ENCODE measurements at regions not wholly inside any gene's neighbourhood (a gene's known extent, or its start where the extent isn't known, plus 50 kb on each side); places are given as distances from the start of the nearest gene placed in this dataset.
A peak's percentile ranks its signal among the peaks of the same experiment; 100 is the strongest.

DNA sequence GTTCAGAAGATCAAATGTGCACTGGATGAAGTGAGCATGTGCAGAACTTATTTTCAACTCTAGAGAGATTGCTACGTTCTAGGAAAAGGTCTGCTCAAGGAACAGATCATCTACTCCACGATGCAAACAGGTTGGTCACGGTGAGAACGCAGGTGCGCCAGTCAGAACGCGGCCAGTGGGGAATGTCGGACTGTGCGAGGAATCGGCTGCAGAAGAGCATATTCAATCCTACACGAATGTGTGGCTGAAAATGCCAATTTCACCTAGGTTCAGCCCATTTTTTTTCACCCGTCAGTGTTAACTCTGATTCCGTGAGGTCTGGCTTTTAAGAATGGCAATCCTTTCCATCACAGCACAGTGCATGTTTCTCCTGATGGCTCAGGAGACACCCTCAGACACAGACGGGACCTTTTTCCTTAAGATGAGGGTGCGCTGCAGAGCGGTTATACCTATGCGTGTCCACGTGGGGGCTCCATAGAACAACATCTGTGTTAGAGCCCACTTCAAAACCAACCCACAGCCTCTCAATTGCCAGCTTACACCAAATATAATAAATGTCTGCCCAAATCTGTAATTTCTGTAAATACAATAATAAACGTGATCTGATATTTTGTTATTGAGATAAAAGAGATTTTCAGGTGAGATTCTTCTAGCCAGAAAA is 250.4 kb downstream of the FOXA2 start:
- Histone ChIP-seq H3K27me3 (peaks cover 71% of the 10 kb centered on the region), H3K4me1 (ENCODE audit: low read depth) (no peaks in the 10 kb centered on the region), H3K27ac (no peak overlapping the region), H3K36me3 (no peaks in the 10 kb centered on the region), H3K9me3 (ENCODE audit: low read depth) (no peaks in the 10 kb centered on the region), H3K4me3 (no peak overlapping the region)
- peak; percentile 70 to 79 for DNase-seq (ENCODE audit: low read depth in 1 of 2, low spot score in 1 of 2)
- TF ChIP-seq, protein P1, sequence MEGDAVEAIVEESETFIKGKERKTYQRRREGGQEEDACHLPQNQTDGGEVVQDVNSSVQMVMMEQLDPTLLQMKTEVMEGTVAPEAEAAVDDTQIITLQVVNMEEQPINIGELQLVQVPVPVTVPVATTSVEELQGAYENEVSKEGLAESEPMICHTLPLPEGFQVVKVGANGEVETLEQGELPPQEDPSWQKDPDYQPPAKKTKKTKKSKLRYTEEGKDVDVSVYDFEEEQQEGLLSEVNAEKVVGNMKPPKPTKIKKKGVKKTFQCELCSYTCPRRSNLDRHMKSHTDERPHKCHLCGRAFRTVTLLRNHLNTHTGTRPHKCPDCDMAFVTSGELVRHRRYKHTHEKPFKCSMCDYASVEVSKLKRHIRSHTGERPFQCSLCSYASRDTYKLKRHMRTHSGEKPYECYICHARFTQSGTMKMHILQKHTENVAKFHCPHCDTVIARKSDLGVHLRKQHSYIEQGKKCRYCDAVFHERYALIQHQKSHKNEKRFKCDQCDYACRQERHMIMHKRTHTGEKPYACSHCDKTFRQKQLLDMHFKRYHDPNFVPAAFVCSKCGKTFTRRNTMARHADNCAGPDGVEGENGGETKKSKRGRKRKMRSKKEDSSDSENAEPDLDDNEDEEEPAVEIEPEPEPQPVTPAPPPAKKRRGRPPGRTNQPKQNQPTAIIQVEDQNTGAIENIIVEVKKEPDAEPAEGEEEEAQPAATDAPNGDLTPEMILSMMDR (IDR thresholded peaks at IDR 0.05; ENCODE audit: low read depth, low read length): peak; percentile 82

DNA sequence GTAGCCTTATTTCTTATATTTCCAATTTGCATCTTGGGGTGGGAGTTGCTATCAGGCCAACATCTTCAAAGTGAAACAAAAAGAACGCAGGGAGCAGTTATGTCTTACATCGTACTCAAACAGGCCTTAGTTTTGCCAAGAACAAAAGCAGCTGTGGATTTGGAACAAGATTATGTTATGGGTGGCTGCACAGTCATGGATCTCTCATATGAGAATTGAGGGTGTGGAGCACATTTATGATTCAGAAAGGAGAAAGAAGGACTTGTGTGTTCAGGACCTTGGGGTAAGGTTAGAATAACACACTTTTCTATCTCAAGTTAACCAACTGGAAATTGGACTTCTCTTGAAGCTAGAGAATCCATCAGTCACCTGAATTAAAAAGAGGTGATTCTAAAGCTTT is 259.9 kb downstream of the FOXA2 start:
- Histone ChIP-seq H3K4me1 (ENCODE audit: low read depth) (no peaks in the 10 kb centered on the region), H3K4me3 (no peak overlapping the region), H3K27ac (no peak overlapping the region), H3K27me3 (peaks cover 27% of the 10 kb centered on the region), H3K36me3 (no peaks in the 10 kb centered on the region), H3K9me3 (ENCODE audit: low read depth) (no peaks in the 10 kb centered on the region)
- TF ChIP-seq, protein P1 (IDR thresholded peaks at IDR 0.05; ENCODE audit: low read depth, low read length): no peak
- no peak for DNase-seq (ENCODE audit: low read depth in 1 of 2, low spot score in 1 of 2)

DNA sequence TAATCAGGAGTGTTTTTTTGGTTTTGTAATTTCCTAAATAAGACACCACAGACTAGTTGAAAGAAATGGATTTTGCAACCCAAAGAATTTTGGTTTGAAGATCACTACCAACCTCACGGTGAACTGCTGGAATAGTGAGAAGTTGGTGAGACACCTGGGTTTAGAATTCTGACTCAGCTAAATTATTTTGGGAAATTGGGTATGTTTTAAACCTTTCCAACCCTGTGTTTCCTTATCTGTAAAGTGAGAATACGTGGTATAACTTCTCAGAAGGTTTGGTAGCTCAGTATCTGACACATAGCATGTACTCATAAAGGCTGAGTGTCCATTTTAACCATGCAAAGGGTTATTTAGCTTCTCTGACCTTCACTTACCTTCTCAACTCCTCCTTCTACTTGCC is 261.9 kb downstream of the FOXA2 start:
- H3K4me3 ChIP-seq: no peak overlapping the region
- TF ChIP-seq, protein P1 (IDR thresholded peaks at IDR 0.05; ENCODE audit: low read depth, low read length): no peak
- H3K36me3 ChIP-seq: no peaks in the 10 kb centered on the region
- no peak overlapping the region for H3K27ac ChIP-seq
- no peaks in the 10 kb centered on the region for H3K9me3 ChIP-seq (ENCODE audit: low read depth)
- no peaks in the 10 kb centered on the region for H3K4me1 ChIP-seq (ENCODE audit: low read depth)
- no peak for DNase-seq (ENCODE audit: low read depth in 1 of 2, low spot score in 1 of 2)
- H3K27me3 ChIP-seq: peaks cover 30% of the 10 kb centered on the region

DNA sequence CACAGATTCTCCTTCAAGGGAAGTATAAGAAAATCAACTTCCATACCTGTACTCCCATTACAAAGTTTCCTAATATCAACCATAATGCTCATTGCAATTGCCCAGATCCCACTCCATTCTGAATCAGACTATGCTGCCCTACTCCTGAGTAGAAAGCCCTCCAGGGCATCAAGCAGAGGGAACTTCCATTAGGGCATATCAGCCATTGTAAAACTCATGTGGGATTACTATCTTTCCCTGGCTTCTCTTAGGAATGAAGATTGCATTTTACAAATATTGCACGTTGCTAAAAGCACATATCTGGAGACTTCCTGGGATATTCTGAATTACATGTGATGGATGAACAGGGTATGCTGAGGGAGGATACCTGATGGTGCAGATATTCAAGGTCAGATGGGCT is 263.2 kb downstream of the FOXA2 start:
- H3K4me1 ChIP-seq (ENCODE audit: low read depth): no peaks in the 10 kb centered on the region
- TF ChIP-seq, protein P1 (IDR thresholded peaks at IDR 0.05; ENCODE audit: low read depth, low read length): no peak
- no peak overlapping the region for H3K4me3 ChIP-seq
- no peak overlapping the region for H3K27ac ChIP-seq
- no peak for DNase-seq (ENCODE audit: low read depth in 1 of 2, low spot score in 1 of 2)
- no peaks in the 10 kb centered on the region for H3K9me3 ChIP-seq (ENCODE audit: low read depth)
- H3K27me3 ChIP-seq: peaks cover 30% of the 10 kb centered on the region
- H3K36me3 ChIP-seq: no peaks in the 10 kb centered on the region

DNA sequence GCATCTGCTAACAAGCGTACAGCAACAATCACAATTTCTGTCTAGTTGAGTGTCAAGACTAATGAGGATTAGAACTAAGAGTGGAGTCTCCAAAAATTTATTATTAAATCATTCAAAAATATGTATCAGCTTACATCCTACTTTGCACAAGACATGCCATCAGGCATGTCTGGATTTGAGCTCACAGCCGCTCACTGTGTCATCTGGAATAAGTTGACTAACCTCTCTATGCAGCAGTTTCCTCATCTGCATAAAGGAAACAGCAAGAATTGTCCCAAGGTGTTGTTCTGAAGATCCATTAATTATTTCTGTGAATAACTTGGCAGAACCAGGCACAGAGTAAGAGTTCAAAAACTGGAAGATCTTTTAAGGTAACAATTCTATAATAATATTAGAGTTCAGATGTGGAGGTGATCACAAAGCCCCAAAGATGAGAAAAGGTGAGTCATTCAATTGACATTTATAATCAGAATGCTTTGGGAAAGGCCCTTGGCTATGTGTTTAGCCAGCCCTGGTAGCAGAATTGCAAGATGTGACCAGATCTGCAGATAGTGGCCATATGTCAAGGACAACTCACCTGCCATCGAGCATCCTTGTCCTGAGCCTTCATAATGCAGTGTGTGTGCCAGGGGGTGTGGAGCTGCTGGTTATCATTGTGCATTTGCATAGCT is 264.0 kb downstream of the FOXA2 start:
- no peaks in the 10 kb centered on the region for H3K9me3 ChIP-seq (ENCODE audit: low read depth)
- TF ChIP-seq, protein P1 (IDR thresholded peaks at IDR 0.05; ENCODE audit: low read depth, low read length): no peak
- peaks cover 25% of the 10 kb centered on the region for H3K27me3 ChIP-seq
- no peak for DNase-seq (ENCODE audit: low read depth in 1 of 2, low spot score in 1 of 2)
- H3K36me3 ChIP-seq: no peaks in the 10 kb centered on the region
- H3K27ac ChIP-seq: no peak overlapping the region
- H3K4me3 ChIP-seq: no peak overlapping the region
- H3K4me1 ChIP-seq (ENCODE audit: low read depth): no peaks in the 10 kb centered on the region
